Trophoblast cell (in vitro differentiated cells and primary cell): ENCODE measurements at regions not wholly inside any gene's neighbourhood (a gene's known extent, or its start where the extent isn't known, plus 50 kb on each side); places are given as distances from the start of the nearest gene placed in this dataset.
A peak's percentile ranks its signal among the peaks of the same experiment; 100 is the strongest.

ENCODE experiments used
- DNase-seq, 2 donors: peaks; one replicate each; pipeline ENCODE4 v3.0.0-alpha.2; 2016
- H2AFZ ChIP-seq: 2 replicates; pipeline ENCODE4 v1.6.1; 2013; ENCODE audit warnings: low read length, moderate library complexity, mild to moderate bottlenecking; ENCODE audit not compliant: insufficient read depth, poor library complexity
- H2AK5ac ChIP-seq: 2 replicates; pipeline ENCODE4 v1.6.1; 2013; ENCODE audit warnings: mild to moderate bottlenecking, low read length
- H2BK120ac ChIP-seq: 2 replicates; pipeline ENCODE4 v1.6.1; 2013; ENCODE audit warnings: low read length, mild to moderate bottlenecking, moderate library complexity; ENCODE audit not compliant: insufficient read depth, poor library complexity
- H2BK12ac ChIP-seq: 2 replicates; pipeline ENCODE4 v1.6.1; 2013; ENCODE audit warnings: mild to moderate bottlenecking, low read length, moderate library complexity
- H2BK5ac ChIP-seq: 2 replicates; pipeline ENCODE4 v1.6.1; 2013; ENCODE audit warnings: low read length, low read depth, moderate library complexity, mild to moderate bottlenecking; ENCODE audit not compliant: poor library complexity
- H3K14ac ChIP-seq: 2 replicates; pipeline ENCODE4 v1.6.1; 2013; ENCODE audit warnings: mild to moderate bottlenecking, low read length
- H3K18ac ChIP-seq: 2 replicates; pipeline ENCODE4 v1.6.1; 2013; ENCODE audit warnings: mild to moderate bottlenecking, low read length
- H3K23ac ChIP-seq: 2 replicates; pipeline ENCODE4 v1.6.1; 2013; ENCODE audit warnings: low read length
- H3K27ac ChIP-seq: 2 replicates; pipeline ENCODE4 v1.5.1; 2013; ENCODE audit warnings: low read depth, mild to moderate bottlenecking, inconsistent platforms, low read length, moderate library complexity
- H3K27me3 ChIP-seq: 2 replicates; pipeline ENCODE4 v1.6.1; 2013; ENCODE audit warnings: inconsistent platforms, mild to moderate bottlenecking, low read length, moderate library complexity; ENCODE audit not compliant: insufficient read depth
- H3K36me3 ChIP-seq, 2 experiments: 1 replicate in 1 of 2; 2 replicates in 1 of 2; pipeline ENCODE4 v1.6.1; 2013; ENCODE audit warnings: low read length in 2 of 2, mild to moderate bottlenecking in 2 of 2, moderate library complexity in 1 of 2; ENCODE audit not compliant: insufficient read depth in 2 of 2, control insufficient read depth in 1 of 2
- H3K4ac ChIP-seq: 2 replicates; pipeline ENCODE4 v1.6.1; 2013; ENCODE audit warnings: low read depth, mild to moderate bottlenecking, low read length, moderate library complexity
- H3K4me1 ChIP-seq, 2 experiments: 1 replicate in 1 of 2; 2 replicates in 1 of 2; pipeline ENCODE4 v1.6.1; 2013; ENCODE audit warnings: low read length in 2 of 2, mild to moderate bottlenecking in 2 of 2, moderate library complexity in 1 of 2; ENCODE audit not compliant: insufficient read depth in 2 of 2, control insufficient read depth in 1 of 2
- H3K4me2 ChIP-seq: 2 replicates; pipeline ENCODE4 v1.6.1; 2013; ENCODE audit warnings: inconsistent platforms, mild to moderate bottlenecking, low read length, moderate library complexity
- H3K4me3 ChIP-seq: 2 replicates; pipeline ENCODE4 v1.5.1; 2013; ENCODE audit warnings: mild to moderate bottlenecking, low read depth, low read length, inconsistent platforms
- H3K79me1 ChIP-seq: one replicate; pipeline ENCODE4 v1.6.1; 2013; ENCODE audit warnings: low read length
- H3K79me2 ChIP-seq: 2 replicates; pipeline ENCODE4 v1.6.1; 2013; ENCODE audit warnings: low read length, mild to moderate bottlenecking; ENCODE audit not compliant: control insufficient read depth, insufficient read depth, poor library complexity
- H3K9ac ChIP-seq: 2 replicates; pipeline ENCODE4 v1.6.1; 2013; ENCODE audit warnings: mild to moderate bottlenecking, low read length
- H3K9me3 ChIP-seq: 2 replicates; pipeline ENCODE4 v1.6.1; 2013; ENCODE audit warnings: low read depth, mild to moderate bottlenecking, control low read depth, inconsistent platforms, low read length; ENCODE audit not compliant: insufficient read depth
- H4K12ac ChIP-seq: 2 replicates; pipeline ENCODE4 v1.6.1; 2013; ENCODE audit warnings: low read depth, mild to moderate bottlenecking, low read length, moderate library complexity
- H4K8ac ChIP-seq: 2 replicates; pipeline ENCODE4 v1.6.1; 2013; ENCODE audit warnings: low read depth, mild to moderate bottlenecking, low read length, moderate library complexity
- H4K91ac ChIP-seq: one replicate; pipeline ENCODE4 v1.6.1; 2013; ENCODE audit warnings: low read depth, mild to moderate bottlenecking, low read length, moderate library complexity
- WGBS: extraction: QIAGEN DNeasy Blood & Tissue Kit; methylation state at CpG from one replicate; pipeline ENCODE4 v1.1.7; 2013; ENCODE audit warnings: missing lambda C conversion rate; ENCODE audit not compliant: insufficient read length, insufficient coverage; ENCODE audit errors: extremely low coverage; 5-methylcytosine and 5-hydroxymethylcytosine counted together

GRCh38 chr10:78772486-78772885 lies 296.3 kb upstream of the ZMIZ1 start:
- no peaks in the 10 kb centered on the region for H3K36me3 ChIP-seq
- no peak overlapping the region for H4K8ac ChIP-seq
- peak overlapping the region; percentile 41 for H4K91ac ChIP-seq
- no peak overlapping the region for H3K18ac ChIP-seq
- H3K14ac ChIP-seq: no peak overlapping the region
- peak overlapping the region; percentile 60 for H2BK12ac ChIP-seq
- no peaks in the 10 kb centered on the region for H3K27me3 ChIP-seq
- no peaks in the 10 kb centered on the region for H3K9me3 ChIP-seq
- no peak overlapping the region for H4K12ac ChIP-seq
- no peak overlapping the region for H3K27ac ChIP-seq
- no peak overlapping the region for H3K9ac ChIP-seq
- H2BK5ac ChIP-seq: no peak overlapping the region
- WGBS: no CpG with 5 or more reads among the region's 8 CpGs
- H2AFZ ChIP-seq: no peak overlapping the region
- H3K4ac ChIP-seq: no peak overlapping the region
- H3K23ac ChIP-seq: no peak overlapping the region
- no peak for DNase-seq
- H3K4me3 ChIP-seq: no peak overlapping the region
- H3K79me1 ChIP-seq: peaks cover 30% of the 10 kb centered on the region
- peaks cover 8% of the 10 kb centered on the region for H3K79me2 ChIP-seq
- H3K4me1 ChIP-seq: peaks cover 28 to 36% of the 10 kb centered on the region in 2 experiments
- peak overlapping the region; percentile 18 for H2BK120ac ChIP-seq
- no peak overlapping the region for H3K4me2 ChIP-seq
- H2AK5ac ChIP-seq: no peak overlapping the region

- H3K4me1 ChIP-seq: peaks cover 27 to 38% of the 10 kb centered on the region in 2 experiments
- H3K4me3 ChIP-seq: no peak overlapping the region
- H3K23ac ChIP-seq: no peak overlapping the region
- no peak for DNase-seq
- H3K9me3 ChIP-seq: no peaks in the 10 kb centered on the region
- no peak overlapping the region for H3K14ac ChIP-seq
- H3K27ac ChIP-seq: no peak overlapping the region
- peak overlapping the region; percentile 0 for H2BK120ac ChIP-seq
- no peak overlapping the region for H3K18ac ChIP-seq
- H4K12ac ChIP-seq: no peak overlapping the region
- no peak overlapping the region for H3K4ac ChIP-seq
- peaks cover 8% of the 10 kb centered on the region for H3K79me2 ChIP-seq
- H2AFZ ChIP-seq: no peak overlapping the region
- H3K79me1 ChIP-seq: peaks cover 27% of the 10 kb centered on the region
- no peak overlapping the region for H2BK12ac ChIP-seq
- H3K9ac ChIP-seq: no peak overlapping the region
- H2BK5ac ChIP-seq: no peak overlapping the region
- H3K36me3 ChIP-seq: no peaks in the 10 kb centered on the region
- H3K27me3 ChIP-seq: no peaks in the 10 kb centered on the region
- peak overlapping the region; percentile 49 for H2AK5ac ChIP-seq
- no peak overlapping the region for H4K8ac ChIP-seq
- H3K4me2 ChIP-seq: no peak overlapping the region
- WGBS: no CpG with 5 or more reads among the region's 12 CpGs
- peak overlapping the region; percentile 2 for H4K91ac ChIP-seq
These were observed 295.7 kb upstream of the ZMIZ1 start for GRCh38 chr10:78772986-78773530.

GRCh38 chr10:78774614-78774998 lies 294.2 kb upstream of the ZMIZ1 start:
- Histone ChIP-seq H3K4me2 (no peak overlapping the region), H3K36me3 (no peaks in the 10 kb centered on the region), H3K14ac (no peak overlapping the region), H3K79me1 (peaks cover 13% of the 10 kb centered on the region), H3K23ac (no peak overlapping the region), H3K4me3 (no peak overlapping the region), H3K9me3 (no peaks in the 10 kb centered on the region), H2BK120ac (no peak overlapping the region), H3K4ac (no peak overlapping the region), H4K91ac (no peak overlapping the region), H3K18ac (no peak overlapping the region), H3K27me3 (no peaks in the 10 kb centered on the region), H2BK12ac (peak overlapping the region; percentile 10), H4K12ac (no peak overlapping the region), H3K9ac (no peak overlapping the region), H3K79me2 (no peaks in the 10 kb centered on the region), H4K8ac (no peak overlapping the region), H2AK5ac (no peak overlapping the region), H2AFZ (no peak overlapping the region), H3K4me1 (peaks cover 14 to 34% of the 10 kb centered on the region in 2 experiments), H2BK5ac (no peak overlapping the region), H3K27ac (no peak overlapping the region)
- WGBS: no CpG with 5 or more reads among the region's 6 CpGs
- no peak for DNase-seq

- H2BK5ac ChIP-seq: no peak overlapping the region
- peaks cover 12 to 32% of the 10 kb centered on the region in 2 experiments for H3K4me1 ChIP-seq
- H4K8ac ChIP-seq: no peak overlapping the region
- no peak overlapping the region for H4K12ac ChIP-seq
- H3K14ac ChIP-seq: no peak overlapping the region
- no peak overlapping the region for H3K4ac ChIP-seq
- peaks cover 9% of the 10 kb centered on the region for H3K79me1 ChIP-seq
- H3K23ac ChIP-seq: no peak overlapping the region
- H2AFZ ChIP-seq: no peak overlapping the region
- peak overlapping the region; percentile 1 for H2AK5ac ChIP-seq
- DNase-seq: no peak
- no peak overlapping the region for H3K9ac ChIP-seq
- no peaks in the 10 kb centered on the region for H3K9me3 ChIP-seq
- H2BK12ac ChIP-seq: peak overlapping the region; percentile 10
- H3K18ac ChIP-seq: no peak overlapping the region
- no peaks in the 10 kb centered on the region for H3K27me3 ChIP-seq
- no peak overlapping the region for H3K4me2 ChIP-seq
- H4K91ac ChIP-seq: no peak overlapping the region
- H3K4me3 ChIP-seq: no peak overlapping the region
- H2BK120ac ChIP-seq: peak overlapping the region; percentile 6
- no CpG with 5 or more reads among the region's 14 CpGs for WGBS
- H3K79me2 ChIP-seq: no peaks in the 10 kb centered on the region
- no peak overlapping the region for H3K27ac ChIP-seq
- no peaks in the 10 kb centered on the region for H3K36me3 ChIP-seq
These were observed 293.6 kb upstream of the ZMIZ1 start for GRCh38 chr10:78774999-78775711.
